ENCODE measurements at regions not wholly inside any gene's neighbourhood (a gene's known extent, or its start where the extent isn't known, plus 50 kb on each side); places are given as distances from the start of the nearest gene placed in this dataset.

- intact Hi-C loops (cut with DNase I; ENCODE audit: low total_unique reads), result no loop called here
- DNase-seq, result no peak
Observed at GRCh38 chr5:36365896-36366295, 64.2 kb upstream of the RANBP3L start.

GRCh38 chr5:36366883-36367282, 65.2 kb upstream of the RANBP3L start:
- Histone ChIP-seq H3K27ac (no peak overlapping the region), H3K27me3 (no peaks in the 10 kb centered on the region), H3K4me3 (no peak overlapping the region), H3K36me3 (no peaks in the 10 kb centered on the region), H3K4me1 (peaks cover 0 to 22% (median 6%) of the 10 kb centered on the region in 4 donors), H3K9me3 (no peaks in the 10 kb centered on the region)
- no peak for TF ChIP-seq CTCF (IDR thresholded peaks at IDR 0.05)
- TF ChIP-seq POLR2A (IDR thresholded peaks at IDR 0.05), result no peak
- TF ChIP-seq EP300 (IDR thresholded peaks at IDR 0.05), result no peak
- no peak for TF ChIP-seq POLR2AphosphoS5 (IDR thresholded peaks at IDR 0.05)
- DNase-seq, result no peak
- intact Hi-C loops (cut with DNase I; ENCODE audit: low total_unique reads), result no loop called here
- 9 to 45% (median 15%) methylated on average over 1 of the region's 1 CpG for WGBS, 5 donors

More at GRCh38 chr5:36365896-36366295, 64.2 kb upstream of the RANBP3L start:
- H3K9me3 ChIP-seq, result no peaks in the 10 kb centered on the region
- peaks cover 0 to 22% (median 6%) of the 10 kb centered on the region in 4 donors for H3K4me1 ChIP-seq
- H3K36me3 ChIP-seq, result no peaks in the 10 kb centered on the region
- H3K4me3 ChIP-seq, result no peak overlapping the region
- H3K27ac ChIP-seq, result no peak overlapping the region
- 47 to 62% (median 54%) methylated on average over 1 of the region's 1 CpG for WGBS, 5 donors
- TF ChIP-seq POLR2AphosphoS5 (IDR thresholded peaks at IDR 0.05), result no peak
- no peak for TF ChIP-seq CTCF (IDR thresholded peaks at IDR 0.05)
- no peak for TF ChIP-seq EP300 (IDR thresholded peaks at IDR 0.05)
- no peak for TF ChIP-seq POLR2A (IDR thresholded peaks at IDR 0.05)
- H3K27me3 ChIP-seq, result no peaks in the 10 kb centered on the region

GRCh38 chr5:36367524-36367923, 65.8 kb upstream of the RANBP3L start:
- no peaks in the 10 kb centered on the region for H3K27me3 ChIP-seq
- DNase-seq, result no peak
- WGBS, 5 donors, result 47 to 82% (median 64%) methylated on average over 2 of the region's 2 CpGs
- no peak overlapping the region for H3K27ac ChIP-seq
- no peaks in the 10 kb centered on the region for H3K36me3 ChIP-seq
- TF ChIP-seq POLR2AphosphoS5 (IDR thresholded peaks at IDR 0.05) (no peak), POLR2A (IDR thresholded peaks at IDR 0.05) (no peak), EP300 (IDR thresholded peaks at IDR 0.05) (no peak), CTCF (IDR thresholded peaks at IDR 0.05) (no peak)
- intact Hi-C loops (cut with DNase I; ENCODE audit: low total_unique reads), result no loop called here
- no peaks in the 10 kb centered on the region for H3K9me3 ChIP-seq
- peaks cover 0 to 22% (median 6%) of the 10 kb centered on the region in 4 donors for H3K4me1 ChIP-seq
- no peak overlapping the region for H3K4me3 ChIP-seq

- Histone ChIP-seq H3K27me3 (no peaks in the 10 kb centered on the region), H3K27ac (no peak overlapping the region), H3K4me3 (no peak overlapping the region), H3K4me1 (peaks cover 0 to 20% (median 6%) of the 10 kb centered on the region in 4 donors), H3K9me3 (no peaks in the 10 kb centered on the region), H3K36me3 (no peaks in the 10 kb centered on the region)
- DNase-seq, result no peak
- intact Hi-C loops (cut with DNase I; ENCODE audit: low total_unique reads), result no loop called here
- WGBS, 5 donors, result 56 to 82% (median 71%) methylated on average over 1 of the region's 1 CpG
- TF ChIP-seq EP300 (IDR thresholded peaks at IDR 0.05) (no peak), CTCF (IDR thresholded peaks at IDR 0.05) (no peak), POLR2A (IDR thresholded peaks at IDR 0.05) (no peak)
Observed at GRCh38 chr5:36369219-36369690, 67.6 kb upstream of the RANBP3L start.

Measured in stomach (tissue), 8 donors.